ENCODE measurements at regions not wholly inside any gene's neighbourhood (a gene's known extent, or its start where the extent isn't known, plus 50 kb on each side); places are given as distances from the start of the nearest gene placed in this dataset.

GRCh38 chr6:131366223-131366622, 206.8 kb upstream of the ARG1 start:
- Mint-ChIP-seq H3K27ac (peak overlapping the region in 1 of 3 experiments; percentile 10), H3K36me3 (ENCODE audit: low read depth) (no peaks in the 10 kb centered on the region), H3K27me3 (ENCODE audit: low read depth) (no peaks in the 10 kb centered on the region)

GRCh38 chr6:131367206-131367873, 205.7 kb upstream of the ARG1 start:
- Mint-ChIP-seq H3K4me1 (peaks cover 12% of the 10 kb centered on the region), H3K4me3 (no peak overlapping the region), H3K36me3 (ENCODE audit: low read depth) (no peaks in the 10 kb centered on the region), H3K27me3 (ENCODE audit: low read depth) (no peaks in the 10 kb centered on the region), H3K27ac (no peak overlapping the region), H3K9me3 (no peaks in the 10 kb centered on the region)
- TF ChIP-seq CTCF (IDR thresholded peaks at IDR 0.05; ENCODE audit: unreplicated experiment in 3 of 3), result no peak

More at GRCh38 chr6:131366223-131366622, 206.8 kb upstream of the ARG1 start:
- TF ChIP-seq CTCF (IDR thresholded peaks at IDR 0.05; ENCODE audit: unreplicated experiment in 3 of 3), result no peak
- H3K4me1 Mint-ChIP-seq, result peaks cover 12% of the 10 kb centered on the region
- no peaks in the 10 kb centered on the region for H3K9me3 Mint-ChIP-seq
- no peak overlapping the region for H3K4me3 Mint-ChIP-seq

GRCh38 chr6:131368198-131368911, 204.7 kb upstream of the ARG1 start:
- no peak for TF ChIP-seq CTCF (IDR thresholded peaks at IDR 0.05; ENCODE audit: unreplicated experiment in 3 of 3)
- H3K4me1 Mint-ChIP-seq, result peaks cover 12% of the 10 kb centered on the region
- H3K9me3 Mint-ChIP-seq, result no peaks in the 10 kb centered on the region
- H3K4me3 Mint-ChIP-seq, result peak overlapping the region in 1 of 3 experiments; percentile 15
- no peaks in the 10 kb centered on the region for H3K36me3 Mint-ChIP-seq (ENCODE audit: low read depth)
- peak overlapping the region in 2 of 3 experiments; percentile 35 to 43 for H3K27ac Mint-ChIP-seq
- H3K27me3 Mint-ChIP-seq (ENCODE audit: low read depth), result no peaks in the 10 kb centered on the region

- Mint-ChIP-seq H3K4me1 (peaks cover 5% of the 10 kb centered on the region), H3K9me3 (no peaks in the 10 kb centered on the region), H3K36me3 (ENCODE audit: low read depth) (no peaks in the 10 kb centered on the region), H3K27me3 (ENCODE audit: low read depth) (no peaks in the 10 kb centered on the region), H3K4me3 (no peak overlapping the region), H3K27ac (no peak overlapping the region)
- no peak for TF ChIP-seq CTCF (IDR thresholded peaks at IDR 0.05; ENCODE audit: unreplicated experiment in 3 of 3)
Measured at GRCh38 chr6:131372535-131372934, 200.5 kb upstream of the ARG1 start.

- no peak for TF ChIP-seq CTCF (IDR thresholded peaks at IDR 0.05; ENCODE audit: unreplicated experiment in 3 of 3)
- Mint-ChIP-seq H3K9me3 (peaks cover 7% of the 10 kb centered on the region), H3K27me3 (ENCODE audit: low read depth) (no peaks in the 10 kb centered on the region), H3K4me3 (no peak overlapping the region), H3K27ac (no peak overlapping the region), H3K4me1 (peaks cover 1% of the 10 kb centered on the region), H3K36me3 (ENCODE audit: low read depth) (no peaks in the 10 kb centered on the region)
Measured at GRCh38 chr6:131377112-131377705, 195.8 kb upstream of the ARG1 start.
